GM03348 (cell line): ENCODE measurements at regions not wholly inside any gene's neighbourhood (a gene's known extent, or its start where the extent isn't known, plus 50 kb on each side); places are given as distances from the start of the nearest gene placed in this dataset.
A peak's percentile ranks its signal among the peaks of the same experiment; 100 is the strongest.
"Not testable (repeated sequence)": the region's sequence is repeated elsewhere in the genome, so short reads cannot be mapped to it uniquely, and the experiment has no call there.

Experiments used
- DNase-seq: peaks from one replicate; pipeline ENCODE4 v3.0.0; 2012; ENCODE audit warnings: low spot score

DNA sequence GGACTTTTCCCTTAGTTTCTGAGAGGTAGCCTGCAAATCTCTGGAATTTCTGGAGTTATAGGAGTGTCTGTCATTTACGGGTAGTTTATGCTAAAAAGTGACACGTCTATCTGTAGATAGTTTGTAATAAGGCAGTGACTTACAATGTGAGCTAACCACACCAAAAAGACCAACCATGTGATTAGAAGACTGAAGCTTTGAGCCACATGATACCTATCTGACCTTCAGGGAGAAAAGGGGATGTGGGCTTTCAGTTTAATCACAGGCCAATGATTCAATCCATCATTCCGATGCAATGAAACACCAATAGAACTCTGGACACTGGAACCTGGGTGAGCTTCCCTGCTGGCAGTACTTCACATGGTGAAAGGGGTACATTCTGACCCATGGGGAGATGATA is 254.6 kb upstream of the GK2 start:
- no peak for DNase-seq

- no peak for DNase-seq
These were observed 253.2 kb upstream of the GK2 start for GRCh38 chr4:79661196-79661595.

- not testable (repeated sequence) for DNase-seq
These were observed 251.4 kb upstream of the GK2 start for GRCh38 chr4:79659308-79659870.

- no peak for DNase-seq
These were observed 249.4 kb upstream of the GK2 start for GRCh38 chr4:79657379-79657778.

- DNase-seq = no peak
These were observed 245.8 kb upstream of the GK2 start for GRCh38 chr4:79653871-79654270.

DNA sequence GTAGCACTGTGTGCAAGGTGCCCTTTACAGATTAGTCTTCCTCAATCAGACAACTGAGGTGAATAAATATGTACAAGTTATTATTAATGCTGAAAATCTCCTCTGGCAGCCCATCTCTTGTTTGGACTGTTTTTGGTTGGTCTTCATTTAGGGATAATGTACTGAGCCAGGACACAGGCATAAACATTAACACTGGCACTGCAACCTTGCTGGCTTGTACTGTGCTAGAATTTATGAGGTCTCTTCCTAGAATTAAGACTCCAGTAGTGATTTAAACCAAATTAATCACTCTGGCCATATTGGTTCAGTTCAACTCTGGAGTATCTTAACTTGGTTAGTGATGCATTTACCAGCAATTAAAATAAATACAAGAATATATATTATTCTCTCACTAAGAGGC is 244.7 kb upstream of the GK2 start:
- no peak for DNase-seq

DNA sequence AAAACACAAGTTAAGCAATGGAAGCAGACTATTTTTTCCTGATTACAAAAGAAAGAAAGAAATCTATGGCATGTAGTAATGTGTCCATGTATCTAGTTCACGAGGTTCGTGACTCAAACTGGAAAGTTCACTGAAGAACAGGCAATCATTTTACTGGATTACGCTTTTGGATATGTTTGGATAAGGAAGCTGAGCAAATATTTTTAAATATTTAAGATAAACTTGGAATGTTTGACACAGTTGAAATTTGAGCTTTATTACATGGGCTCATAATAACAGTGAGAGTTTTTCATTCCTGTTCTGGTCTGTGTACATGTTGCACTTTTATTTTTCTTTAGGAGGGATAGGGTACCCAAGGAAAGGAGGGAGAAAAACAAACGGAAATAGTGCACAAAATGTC is 244.2 kb upstream of the GK2 start:
- no peak for DNase-seq

DNA sequence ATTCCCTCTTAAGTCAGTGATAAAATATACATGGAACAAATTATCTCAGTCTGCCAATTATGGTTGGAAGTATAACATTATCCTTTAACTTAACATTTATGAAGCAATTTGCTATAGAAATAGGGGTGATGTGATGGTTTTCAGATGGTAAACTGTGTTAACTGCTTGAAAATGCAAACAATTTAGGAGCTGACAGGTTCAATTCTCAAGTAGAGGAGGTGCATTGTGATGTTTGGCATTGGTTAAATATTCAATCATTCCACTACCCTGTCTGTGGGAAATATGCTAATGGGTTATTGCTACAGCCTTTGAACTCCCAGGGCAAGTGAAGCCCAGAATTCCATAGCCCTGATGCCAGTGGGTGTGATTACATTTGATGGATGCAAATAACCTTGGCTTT is 243.4 kb upstream of the GK2 start:
- no peak for DNase-seq

GRCh38 chr4:79650794-79651431 is 242.9 kb upstream of the GK2 start:
- no peak for DNase-seq

- DNase-seq = no peak
These were observed 242.2 kb upstream of the GK2 start for GRCh38 chr4:79650217-79650616.

DNA sequence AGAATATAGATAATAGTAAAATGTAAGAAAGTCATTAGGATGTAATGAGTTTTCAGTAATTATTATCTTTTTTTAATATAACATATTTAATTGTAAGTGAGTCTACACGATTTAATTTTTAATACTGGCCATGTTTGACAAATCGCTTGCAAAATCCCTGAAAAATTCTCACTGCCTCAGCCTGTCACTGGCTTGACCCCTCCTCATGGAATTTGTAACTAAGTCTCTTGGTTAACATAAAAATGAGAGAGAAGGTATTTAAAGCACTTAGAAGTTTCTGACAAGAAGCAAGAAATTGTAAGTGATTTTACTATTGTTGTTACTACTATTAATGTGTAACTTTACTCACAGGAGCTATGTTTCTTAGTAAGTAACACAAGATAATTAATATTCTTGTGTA is 237.9 kb upstream of the GK2 start:
- DNase-seq = no peak

GRCh38 chr4:79638735-79639134 is 230.7 kb upstream of the GK2 start:
- no peak for DNase-seq

DNA sequence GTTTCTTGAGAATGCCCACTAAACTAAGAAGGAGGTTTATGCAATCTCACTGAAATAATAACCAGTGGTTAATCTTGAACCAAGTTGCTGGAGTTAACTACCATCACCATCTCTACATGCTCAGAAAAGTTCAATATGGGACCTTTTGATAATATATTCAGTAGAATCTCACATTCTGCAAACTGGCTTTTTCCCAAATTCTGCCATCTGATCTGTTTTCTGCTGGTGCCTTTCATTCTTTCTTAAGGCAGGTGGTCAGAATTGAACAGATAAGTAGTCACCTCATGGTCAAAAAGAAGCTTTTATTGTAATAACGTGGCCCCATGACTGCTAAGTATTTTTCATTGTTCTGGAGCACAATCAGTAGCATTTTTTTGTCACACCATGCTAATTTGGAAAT is 229.0 kb upstream of the GK2 start:
- DNase-seq = no peak

DNA sequence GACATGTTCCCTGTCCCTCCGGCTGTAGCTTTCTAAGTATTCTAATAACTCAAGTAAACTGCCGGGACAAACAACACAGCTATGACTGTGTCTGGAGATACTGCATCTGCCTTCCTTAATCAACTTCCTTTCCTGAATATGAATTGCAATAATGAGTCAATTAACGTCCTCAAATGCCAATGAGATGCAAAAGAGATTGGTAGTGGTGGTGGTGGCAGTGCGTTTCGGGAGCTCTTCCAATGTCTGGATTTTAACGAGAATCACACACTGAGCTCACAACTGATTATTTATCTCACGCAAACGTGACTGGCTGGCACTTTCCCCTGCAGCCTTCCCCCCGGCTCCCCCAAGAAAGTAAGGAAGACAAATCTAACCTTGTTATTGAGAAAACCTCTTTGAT is 226.1 kb upstream of the GK2 start:
- no peak for DNase-seq

- no peak for DNase-seq
These were observed 224.1 kb upstream of the GK2 start for GRCh38 chr4:79632114-79632513.

- no peak for DNase-seq
These were observed 218.6 kb upstream of the GK2 start for GRCh38 chr4:79626611-79627010.

GRCh38 chr4:79626101-79626500 is 218.1 kb upstream of the GK2 start:
- no peak for DNase-seq

- DNase-seq = no peak
These were observed 217.3 kb upstream of the GK2 start for GRCh38 chr4:79625361-79625760.

DNA sequence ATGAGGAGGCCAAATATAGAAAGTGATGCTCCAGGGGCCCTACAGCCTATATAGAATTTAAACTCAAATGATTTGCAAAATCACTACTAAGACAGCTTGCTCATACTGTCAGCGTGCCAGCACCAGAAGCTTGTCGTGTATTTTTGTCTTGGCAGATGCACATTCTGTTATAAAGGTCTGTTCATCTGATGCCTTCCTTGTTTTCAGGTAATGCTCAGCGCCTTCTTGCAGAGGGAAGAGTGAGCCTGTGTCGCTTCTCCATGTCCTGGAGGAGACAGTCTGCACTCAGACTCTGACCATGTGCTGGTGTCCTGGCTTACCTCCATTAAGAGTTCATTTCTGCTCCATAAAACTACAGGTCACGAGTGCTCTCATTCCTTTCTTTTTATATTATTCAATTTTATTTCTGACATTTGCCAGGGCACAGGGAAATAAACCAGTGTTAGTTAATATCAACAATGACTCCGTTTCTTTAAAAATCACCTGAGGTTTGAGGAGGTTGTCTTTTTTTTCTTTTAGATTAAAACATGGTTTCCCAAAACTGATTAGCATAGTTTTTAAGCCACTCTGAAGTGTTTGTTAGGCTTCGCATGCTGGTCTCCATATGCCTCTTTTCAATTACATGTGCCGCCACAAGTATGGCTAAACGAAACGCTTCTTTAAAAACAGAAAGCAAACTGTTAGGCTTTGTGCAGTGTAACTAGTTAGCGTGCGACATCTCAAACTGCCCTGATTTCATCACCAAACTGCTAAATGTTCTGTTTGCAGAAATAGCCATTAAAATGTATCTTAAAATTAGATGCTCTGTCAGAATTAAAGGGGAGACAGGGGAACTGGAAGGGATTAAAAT is 215.2 kb upstream of the GK2 start:
- peak; percentile 5 for DNase-seq

GRCh38 chr4:79621061-79621460 is 213.0 kb upstream of the GK2 start:
- no peak for DNase-seq

DNA sequence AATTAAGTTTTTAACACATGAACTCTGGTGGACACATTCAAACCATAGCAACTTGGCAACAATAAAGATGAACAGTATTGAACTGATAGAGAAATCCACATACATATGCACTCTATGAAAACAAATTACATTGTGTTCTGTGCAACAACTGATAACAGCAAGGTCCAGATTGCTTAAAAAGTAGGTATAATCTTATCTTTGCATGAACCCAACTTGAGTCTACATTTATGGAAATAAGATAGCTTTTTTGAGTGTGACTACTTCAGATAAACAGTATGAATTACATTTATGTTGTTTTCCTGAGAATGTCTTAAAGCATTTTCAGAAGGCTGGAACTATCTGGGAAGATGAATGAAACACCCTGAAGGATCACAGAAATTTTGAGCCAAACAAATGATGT is 212.6 kb upstream of the GK2 start:
- no peak for DNase-seq

DNA sequence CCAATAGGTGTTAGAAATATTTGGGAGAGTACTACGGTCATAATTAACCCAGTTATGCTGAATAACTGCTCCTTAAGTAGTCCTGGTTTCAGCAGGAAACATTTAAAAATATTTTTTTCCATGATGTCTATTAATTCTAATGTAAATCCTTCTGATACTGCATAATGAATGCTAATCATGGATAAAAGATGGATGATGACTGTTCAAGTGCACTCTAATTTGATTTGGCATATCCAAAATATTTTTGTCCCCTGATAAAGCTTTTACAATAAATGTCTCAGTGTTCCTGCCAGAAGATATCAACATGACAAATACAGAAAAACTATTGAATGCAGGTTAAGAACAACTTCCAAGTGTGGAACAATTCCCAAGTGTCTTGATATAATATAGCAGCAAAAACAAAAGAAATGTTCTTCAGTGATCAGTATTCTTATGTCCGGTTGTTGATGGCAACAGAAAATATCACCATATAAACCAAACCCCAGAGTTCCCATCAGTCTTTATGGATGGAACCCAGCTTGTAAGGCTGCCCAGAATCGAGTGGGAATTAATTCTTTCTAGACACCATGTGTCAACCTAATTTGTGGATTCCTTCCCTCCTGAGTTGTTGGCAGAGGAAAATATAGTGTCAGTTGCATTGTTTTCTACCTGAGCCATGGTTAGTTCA is 205.4 kb upstream of the GK2 start:
- no peak for DNase-seq

- no peak for DNase-seq
These were observed 203.0 kb upstream of the GK2 start for GRCh38 chr4:79611026-79611425.
